GM19455 (cell line): ENCODE measurements at regions not wholly inside any gene's neighbourhood (a gene's known extent, or its start where the extent isn't known, plus 50 kb on each side); places are given as distances from the start of the nearest gene placed in this dataset.
A peak's percentile ranks its signal among the peaks of the same experiment; 100 is the strongest.
"Not testable (repeated sequence)": the region's sequence is repeated elsewhere in the genome, so short reads cannot be mapped to it uniquely, and the experiment has no call there.

Experiments
- ATAC-seq: cut with Tn5 transposase; IDR thresholded peaks from one replicate; pipeline ENCODE4 v1.9.1; 2021; ENCODE audit not compliant: unreplicated experiment

DNA sequence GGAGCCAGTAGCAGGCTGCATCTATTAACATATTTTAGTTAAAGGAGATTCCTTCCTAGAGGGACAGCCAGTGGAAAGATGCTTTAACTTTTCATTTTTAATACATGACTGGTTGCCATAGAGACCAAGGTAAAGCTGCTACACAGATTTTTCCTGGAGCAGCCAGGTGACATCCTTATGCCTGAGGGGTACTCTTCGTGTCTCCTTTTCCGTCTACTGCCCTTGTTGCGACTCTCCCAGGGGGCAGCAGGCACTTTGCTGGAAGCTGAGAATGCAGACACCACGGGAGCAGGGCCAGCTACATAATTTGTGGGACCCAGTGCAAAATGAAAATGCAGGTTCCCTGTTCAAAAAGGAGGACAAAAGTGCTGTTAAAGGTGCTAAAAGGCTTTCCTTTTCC, 340.4 kb downstream of the CEP170 start:
- not testable (repeated sequence) for ATAC-seq

DNA sequence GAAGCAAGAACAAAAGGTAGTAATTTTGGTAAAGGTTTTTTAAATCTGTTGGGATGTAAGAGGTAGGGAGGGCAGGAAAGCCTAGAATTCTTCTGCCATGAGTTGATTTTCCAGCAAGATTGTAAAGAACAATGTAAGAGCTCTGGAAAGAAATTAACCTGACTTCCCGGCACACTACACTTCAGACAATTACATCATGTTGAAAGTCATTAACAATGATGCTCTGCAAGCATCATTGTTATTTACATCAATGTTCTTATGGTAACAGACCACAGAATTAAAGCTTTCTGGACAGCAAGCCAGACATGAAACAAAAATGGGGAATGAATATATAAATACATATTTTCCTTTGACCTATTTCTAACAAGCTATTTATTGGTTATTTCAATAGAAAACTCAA, 342.2 kb downstream of the CEP170 start:
- not testable (repeated sequence) for ATAC-seq

DNA sequence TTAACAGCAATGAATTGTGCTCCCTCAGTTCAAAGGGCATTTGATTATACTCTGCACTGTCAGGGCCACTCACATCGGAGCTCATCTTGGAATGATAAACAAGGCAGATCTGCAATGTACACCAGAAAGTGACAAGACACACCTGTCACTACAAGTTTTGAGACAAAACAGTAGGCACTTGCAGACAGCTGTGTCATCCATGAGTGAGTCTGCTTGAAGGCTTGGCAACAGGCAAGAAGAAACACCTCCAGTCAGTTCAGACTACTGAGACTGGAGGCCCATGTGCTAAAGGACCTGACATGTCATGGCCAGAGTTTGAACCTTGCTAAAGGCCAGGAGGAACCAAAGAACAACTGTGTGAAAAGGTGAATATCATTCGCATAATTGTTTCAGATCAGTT, 354.5 kb downstream of the CEP170 start:
- not testable (repeated sequence) for ATAC-seq

DNA sequence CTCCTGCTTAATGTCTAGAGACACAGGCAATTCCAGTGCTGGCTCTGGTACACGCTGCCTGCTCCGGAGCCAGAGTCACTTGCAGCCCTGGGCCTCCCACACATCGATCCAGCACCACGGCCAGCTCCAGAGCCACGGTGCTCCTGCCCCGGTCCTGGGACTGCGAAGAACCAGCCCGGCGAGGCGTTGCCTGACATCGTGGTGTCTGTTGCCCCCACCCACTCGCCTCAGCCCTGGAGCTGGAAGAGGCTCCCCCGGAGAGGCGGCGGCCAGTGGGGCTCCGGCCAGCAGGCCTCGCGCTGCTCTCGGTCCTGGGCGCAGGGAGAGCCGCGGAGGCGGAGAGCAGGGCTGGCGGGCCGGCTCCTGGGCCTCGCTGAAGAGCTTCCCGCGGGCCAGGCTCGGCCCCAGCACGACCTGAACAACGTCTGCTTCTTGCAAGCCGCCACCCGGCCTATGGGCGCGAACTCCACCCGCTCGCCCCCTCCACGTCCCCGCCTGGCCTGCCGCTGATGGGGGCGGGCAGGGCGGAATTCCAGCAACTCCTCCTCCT, 364.8 kb downstream of the CEP170 start:
- no peak for ATAC-seq

DNA sequence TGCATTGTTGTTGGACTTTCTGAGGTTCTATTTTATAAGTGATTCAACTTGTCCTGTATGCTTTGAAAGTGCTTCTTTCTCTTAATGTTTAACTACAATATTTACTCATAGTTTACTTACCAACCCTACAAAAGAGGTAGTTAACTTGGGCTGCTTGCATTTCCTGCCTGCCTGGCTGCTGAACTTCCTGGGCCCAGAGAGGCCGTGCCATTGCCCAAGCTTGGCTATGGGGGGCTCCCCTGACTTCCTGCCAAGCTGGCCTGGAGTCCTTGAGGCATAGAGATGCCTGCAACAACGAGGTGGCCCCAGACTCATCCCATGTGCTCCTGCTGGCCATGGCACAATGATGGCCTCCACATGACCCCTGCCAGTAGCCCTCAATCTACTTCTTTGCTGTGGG, 361.6 kb upstream of the PLD5 start:
- peak; percentile 60 for ATAC-seq

DNA sequence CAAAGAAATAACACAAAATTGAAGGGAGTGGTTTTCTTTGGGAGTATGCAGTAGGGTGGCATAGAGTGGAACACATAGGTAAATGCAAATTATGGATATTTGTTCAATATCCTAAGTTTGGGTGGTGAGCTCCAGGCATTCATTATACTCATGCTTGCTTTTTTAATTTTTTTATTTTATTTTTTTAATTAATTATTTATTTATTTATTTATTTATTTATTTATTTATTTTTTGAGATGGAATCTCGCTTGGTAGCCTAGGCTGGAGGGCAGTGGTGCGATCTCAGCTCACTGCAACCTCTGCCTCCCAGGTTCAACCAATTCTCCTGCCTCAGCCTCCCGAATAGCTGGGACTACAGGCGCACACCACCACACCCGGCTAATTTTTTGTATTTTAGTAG, 355.5 kb upstream of the PLD5 start:
- ATAC-seq, result not testable (repeated sequence)

DNA sequence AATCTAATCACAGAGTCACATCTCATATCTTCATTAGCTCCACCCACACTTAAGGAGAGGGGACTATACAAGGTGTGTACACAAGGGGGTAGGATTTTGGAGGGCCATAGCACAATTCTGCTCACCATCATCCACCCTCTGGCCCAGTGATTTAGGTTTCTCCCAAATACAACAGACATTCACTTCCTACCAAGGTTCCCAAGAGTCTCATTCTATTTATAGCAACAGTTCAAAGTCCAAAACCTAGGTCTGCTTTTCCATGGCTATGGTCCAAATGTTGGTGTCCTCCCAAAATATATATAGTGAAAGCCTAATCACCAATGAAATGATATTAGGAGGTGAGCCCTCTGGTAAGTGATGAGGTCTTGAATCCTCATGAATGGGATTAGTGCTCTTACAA, 353.2 kb upstream of the PLD5 start:
- no peak for ATAC-seq

DNA sequence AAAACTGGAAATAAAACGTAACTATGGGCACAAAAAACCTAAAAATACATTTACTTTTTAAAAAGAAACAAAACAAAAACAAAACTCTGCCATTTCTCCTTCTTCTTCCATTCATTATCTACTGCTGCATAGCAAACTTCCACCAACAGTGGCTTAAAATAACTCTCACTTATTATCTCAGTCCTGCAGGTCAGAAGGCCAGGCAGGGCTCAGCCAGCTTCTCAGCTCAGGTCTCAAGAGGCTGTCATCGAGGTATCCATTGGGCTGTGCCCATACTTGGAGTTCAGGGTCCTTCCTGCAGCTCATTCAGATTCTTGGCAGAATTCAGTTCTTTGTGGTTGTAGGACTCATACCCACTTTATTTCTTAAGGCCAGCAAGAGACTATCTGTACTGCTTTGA, 352.7 kb upstream of the PLD5 start:
- no peak for ATAC-seq

DNA sequence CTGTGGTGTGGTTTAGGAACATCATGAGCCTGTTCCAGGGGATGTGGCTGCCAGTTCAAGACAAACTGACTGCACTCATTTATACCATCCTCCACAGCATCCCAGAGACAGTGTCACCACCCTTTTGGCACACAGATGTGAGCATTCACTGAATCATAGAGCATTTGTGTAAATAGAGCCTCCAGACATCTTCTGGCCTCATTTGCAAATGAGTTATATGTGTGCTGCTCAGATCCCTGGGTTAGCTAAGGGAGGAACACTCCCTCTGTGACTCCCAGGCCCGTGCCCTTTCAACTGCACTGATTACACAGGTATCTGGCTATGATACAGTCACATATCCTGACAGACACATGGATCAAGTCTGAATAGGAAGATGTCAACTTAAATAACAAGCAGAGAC, 351.5 kb upstream of the PLD5 start:
- ATAC-seq, result no peak

DNA sequence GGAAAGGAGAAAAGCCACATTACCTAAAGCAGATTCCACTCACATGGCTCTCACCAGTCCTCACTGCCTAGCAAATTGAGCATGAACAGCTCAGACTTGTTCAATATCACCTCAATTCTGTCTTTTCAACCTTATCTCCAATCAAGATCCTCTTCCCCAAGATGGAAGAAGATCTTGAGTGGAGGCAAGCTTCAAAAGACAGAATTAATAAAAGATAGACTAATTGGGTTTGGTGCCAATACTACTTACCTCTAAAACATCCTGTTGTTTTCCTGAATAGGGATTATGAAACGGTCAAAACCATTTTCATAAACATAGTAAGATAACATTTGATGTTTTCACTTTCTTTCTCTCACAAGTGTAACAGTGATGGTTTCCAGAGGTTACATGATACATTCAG, 349.2 kb upstream of the PLD5 start:
- ATAC-seq, result no peak

DNA sequence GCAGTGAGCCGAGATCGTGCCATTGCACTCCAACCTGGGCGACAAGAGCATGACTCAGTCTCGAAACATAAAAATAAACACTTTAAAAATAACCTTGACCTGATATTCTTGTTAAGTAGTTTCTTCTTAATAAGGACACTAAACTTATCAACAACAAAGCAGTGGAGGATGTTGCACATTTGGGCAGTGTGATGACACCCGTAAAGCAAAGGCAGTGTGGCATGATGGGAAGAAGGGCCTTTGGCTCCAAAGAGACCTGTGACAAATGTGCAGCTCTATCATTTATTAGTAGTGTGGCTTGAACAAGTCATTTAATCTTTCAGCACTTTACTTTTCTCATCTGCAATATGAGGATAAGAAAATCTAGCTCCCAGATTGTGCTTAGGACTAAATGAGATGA, 348.0 kb upstream of the PLD5 start:
- ATAC-seq, result no peak

DNA sequence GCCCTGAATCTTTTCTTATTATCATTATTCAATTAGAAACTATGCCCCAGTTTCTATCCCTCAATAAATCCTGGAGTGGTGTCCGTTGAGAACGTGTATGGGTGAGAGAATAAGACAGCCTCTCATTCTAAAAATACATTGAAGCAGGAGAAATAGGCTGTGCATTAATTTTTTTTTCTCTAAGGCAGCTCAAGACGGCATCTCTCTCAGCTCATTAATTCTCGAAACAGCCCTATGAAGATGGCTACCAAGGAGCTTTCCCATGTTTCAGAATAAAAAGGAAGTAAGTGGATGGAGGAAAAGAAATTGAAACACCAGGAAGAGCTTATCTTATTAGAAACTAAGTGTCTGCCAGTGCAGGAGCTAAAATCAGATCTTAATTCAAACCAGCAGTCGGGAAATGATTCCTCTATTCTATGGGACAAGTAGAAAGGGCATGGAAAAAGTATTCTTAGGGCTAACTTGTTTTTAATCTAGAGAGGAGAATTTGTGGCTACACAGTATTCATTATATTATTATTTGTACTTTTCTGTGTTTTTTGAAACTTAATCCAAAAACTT, 347.1 kb upstream of the PLD5 start:
- no peak for ATAC-seq

DNA sequence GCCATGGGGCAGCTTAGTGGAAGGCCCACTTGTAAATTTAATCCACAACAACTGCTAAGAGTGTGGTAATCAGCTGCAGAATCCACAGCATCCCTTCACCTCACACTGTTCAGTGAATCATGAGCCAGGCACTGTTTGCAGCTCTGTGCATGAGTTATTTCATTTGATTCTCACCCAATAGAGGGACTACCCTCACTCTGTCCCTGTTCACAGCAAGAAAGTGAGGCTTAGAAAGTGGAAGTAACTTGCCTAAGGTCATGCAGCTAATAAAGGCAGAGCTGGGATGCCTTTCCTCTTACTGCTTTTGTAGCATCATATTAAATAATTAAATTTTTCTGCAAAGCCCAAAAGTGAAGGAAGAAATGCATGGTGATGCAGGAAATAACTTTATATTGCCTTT, 346.5 kb upstream of the PLD5 start:
- ATAC-seq, result no peak

DNA sequence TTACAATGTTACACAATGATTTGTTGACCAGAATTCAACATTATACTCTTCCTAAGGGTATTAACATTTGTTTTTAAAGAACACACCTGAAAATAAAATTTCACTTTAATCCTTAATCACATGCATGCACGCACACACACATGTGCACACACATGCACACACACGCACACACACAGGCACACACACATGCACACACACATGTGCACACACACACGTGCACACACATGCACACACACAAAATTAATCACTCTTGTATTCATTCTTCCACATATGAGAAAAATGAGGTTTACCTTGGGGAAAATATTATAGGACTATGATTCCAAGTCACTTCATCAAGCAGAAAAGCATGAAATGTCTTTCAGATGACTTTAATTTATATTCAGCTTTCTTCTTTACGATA, 331.8 kb upstream of the PLD5 start:
- ATAC-seq, result no peak

DNA sequence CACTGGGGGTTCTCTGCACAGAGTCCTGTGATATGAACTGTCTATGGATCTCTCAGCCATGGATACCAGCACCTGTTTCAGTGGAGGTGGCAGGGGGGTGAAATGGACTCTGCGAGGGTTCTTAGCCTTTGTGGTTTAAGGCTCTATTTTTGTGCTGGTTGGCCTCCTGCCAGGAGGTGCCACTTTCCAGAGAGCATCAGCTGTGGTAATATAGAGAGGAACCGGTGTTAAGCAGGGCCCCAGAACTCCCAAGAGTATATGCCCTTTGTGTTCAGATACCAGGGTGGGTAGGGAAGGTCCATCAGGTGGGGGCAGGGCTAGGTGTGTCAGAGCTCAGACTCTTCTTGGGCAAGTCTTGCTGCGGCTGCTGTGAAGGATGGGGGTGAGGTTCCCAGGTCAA, 330.0 kb upstream of the PLD5 start:
- ATAC-seq, result no peak

DNA sequence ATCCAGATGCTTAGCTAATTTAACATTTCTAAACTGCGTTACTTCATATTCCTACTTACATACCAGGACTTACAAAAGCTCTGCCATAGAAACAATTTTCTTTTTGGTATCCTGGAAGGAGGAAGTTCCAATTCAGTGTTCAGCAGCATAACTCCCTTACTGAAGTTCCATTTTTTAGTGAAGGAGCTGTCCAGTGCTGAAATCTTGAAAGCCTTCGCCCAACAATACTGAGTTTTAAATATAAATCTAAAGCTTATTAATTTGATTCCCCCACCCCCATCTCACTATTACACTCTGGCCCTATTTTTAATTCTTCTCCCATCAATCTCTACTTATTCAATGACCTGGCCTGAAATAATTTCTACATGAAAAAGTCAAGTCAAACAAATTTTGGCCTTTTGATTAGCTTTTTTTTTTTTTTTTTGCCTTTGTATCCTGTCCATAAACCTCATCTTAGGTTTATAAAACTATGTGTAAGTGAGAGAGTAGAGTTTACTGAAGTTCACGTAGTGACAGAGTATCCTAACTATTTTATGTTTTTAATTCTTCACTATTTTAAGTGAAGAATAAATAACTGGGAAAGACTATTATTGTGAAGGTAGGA, 323.0 kb upstream of the PLD5 start:
- ATAC-seq, result no peak

DNA sequence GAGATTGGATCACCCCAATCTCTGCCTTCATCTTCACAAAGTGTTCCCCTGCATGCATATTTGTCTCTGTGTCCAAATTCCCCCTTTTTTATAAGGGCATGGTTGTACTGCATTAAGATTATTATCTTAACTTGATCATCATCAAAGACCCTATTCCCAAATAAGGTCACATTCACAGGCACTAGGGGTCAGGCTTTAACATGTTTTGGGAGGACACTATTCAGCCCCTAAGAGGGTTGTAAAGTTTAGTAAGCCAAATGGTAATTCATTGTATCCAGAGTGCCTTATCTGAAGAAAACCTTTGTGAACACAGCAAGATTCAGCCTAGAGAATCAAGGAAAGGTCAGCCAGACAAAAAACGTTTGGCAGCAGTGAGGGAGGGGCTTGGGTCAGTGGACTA, 317.6 kb upstream of the PLD5 start:
- no peak for ATAC-seq

DNA sequence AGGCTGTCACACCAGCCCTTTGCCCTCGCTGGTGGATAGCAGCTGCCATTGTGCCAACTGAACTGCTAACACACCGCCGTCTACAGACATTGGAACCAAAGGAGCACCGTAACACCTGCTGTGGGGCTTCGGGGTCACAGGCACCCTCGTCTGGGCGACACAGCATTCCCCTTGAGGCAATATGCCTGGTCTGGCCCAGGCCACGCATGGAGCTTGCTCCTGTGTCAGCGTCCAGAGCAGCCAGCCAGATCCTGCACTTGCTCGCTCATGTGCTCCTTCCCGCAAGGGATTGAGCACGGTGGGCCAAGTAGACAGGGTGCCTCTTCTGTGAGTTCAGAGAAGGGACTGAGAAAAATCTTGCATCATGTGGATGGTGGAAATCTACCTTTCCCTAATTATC, 314.6 kb upstream of the PLD5 start:
- no peak for ATAC-seq

DNA sequence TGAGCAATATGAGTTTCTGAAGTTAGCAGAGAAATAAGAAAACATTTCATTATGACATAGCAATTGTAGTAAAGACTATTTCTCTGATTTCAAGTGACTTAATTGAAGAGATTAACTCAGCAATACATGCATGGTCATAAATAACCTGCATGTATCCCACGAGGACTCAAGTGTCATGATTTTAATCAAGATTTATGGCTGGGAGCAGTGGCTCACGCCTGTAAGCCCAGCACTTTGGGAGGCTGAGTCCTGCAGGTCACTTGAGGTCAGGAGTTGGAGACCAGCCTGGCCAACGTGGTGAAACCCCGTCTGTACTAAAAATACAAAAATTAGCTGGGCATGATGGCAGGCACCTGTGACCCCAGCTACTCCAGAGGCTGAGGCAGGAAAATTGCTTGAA, 311.9 kb upstream of the PLD5 start:
- no peak for ATAC-seq

DNA sequence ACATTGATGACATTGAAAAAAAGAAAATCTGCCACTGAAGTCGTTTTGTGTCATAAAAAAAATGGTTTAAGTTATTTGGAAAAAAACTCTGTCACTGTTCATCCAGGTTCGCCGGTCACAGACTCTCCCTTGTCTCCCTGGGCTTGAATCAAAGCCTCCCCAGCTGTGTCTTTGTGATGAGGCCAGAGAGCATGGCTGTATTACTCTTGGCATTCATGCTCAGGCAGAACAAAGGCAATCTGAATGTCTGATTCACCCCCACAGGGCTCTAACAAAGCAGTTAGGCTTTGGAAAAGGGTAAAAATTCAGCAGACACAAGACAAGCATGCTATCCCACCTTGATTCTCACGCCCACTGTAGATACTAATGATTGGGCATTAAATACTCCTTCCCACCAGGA, 304.3 kb upstream of the PLD5 start:
- ATAC-seq, result no peak

DNA sequence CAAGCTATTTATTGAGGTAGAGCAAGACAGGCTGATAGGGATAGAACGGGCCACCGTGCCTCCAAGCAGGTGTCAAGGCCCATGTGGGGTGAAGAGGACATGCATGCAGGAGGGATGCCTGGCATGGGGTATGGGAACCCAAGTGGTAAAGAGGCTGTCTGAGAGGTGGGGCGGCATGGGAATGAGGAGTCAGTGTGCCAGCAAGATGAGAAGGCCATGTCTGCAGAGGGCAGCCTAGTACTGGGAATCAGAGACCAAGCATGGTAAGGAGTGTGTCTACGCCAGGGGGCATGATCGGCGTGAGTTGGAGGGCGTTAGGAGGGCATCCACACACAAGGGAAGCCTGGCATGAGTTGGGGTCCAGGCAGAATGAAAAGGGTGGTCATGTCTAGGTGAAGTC, 303.7 kb upstream of the PLD5 start:
- ATAC-seq, result no peak

DNA sequence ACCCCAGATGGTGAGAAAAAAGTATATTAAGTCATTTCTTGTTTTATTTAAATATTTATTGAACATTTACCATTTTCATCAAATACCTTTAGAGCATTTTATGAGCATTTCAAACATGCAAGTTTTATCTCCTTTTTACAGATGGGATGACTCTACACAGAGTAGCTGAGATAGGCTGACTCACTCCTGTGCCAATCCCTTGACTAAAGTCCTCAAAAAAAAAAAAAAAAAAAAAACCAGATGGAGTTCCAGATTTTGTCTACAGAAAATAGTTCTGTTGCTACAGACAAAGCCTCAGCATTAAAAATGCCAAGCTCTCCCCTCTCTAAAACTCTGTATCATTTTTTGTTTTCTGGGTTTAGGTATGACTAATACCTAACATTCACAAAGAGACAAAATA, 303.0 kb upstream of the PLD5 start:
- no peak for ATAC-seq

DNA sequence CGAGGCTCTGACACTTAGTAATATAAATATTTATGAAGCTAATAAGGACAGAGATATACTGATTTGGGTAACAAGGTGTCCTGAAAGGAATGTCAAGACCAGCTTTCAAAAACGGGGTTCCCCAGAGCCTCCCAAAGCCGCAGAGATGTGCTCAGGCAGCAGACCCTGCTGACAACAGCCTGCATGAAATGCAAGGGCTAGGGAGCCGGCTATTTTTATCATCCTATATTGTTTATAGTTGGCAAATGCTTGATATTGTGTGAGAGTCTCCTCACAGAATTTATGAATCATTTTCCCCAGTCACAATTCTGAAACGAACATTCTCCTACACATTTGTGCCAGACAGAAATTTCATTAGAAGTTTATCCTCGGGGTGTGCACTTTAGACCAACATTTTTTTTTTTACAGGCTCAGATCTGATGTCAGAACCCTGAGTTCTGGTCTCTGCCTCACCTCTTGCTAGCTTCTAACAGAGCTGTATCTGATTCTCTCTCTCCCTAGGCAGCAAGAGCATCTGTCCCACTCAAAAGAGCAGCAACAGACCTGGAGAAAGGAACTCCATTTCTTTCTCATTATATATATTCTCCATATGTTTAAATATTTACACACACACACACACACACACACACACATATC, 302.3 kb upstream of the PLD5 start:
- ATAC-seq, result no peak
